SK-N-SH (cell line): ENCODE measurements at regions not wholly inside any gene's neighbourhood (a gene's known extent, or its start where the extent isn't known, plus 50 kb on each side); places are given as distances from the start of the nearest gene placed in this dataset.

ENCODE experiments used
- CTCF ChIA-PET: fragments of 300-600, 350-600 bp; formaldehyde crosslinking; extraction: SDS; loops from one replicate; lab custom pipeline; 2021; lab: Yijun Ruan, JAX
- POLR2A ChIA-PET: fragments of 350-600 bp; sonication (Branson Sonifier 250); formaldehyde crosslinking; extraction: SDS; loops from one replicate; lab custom pipeline; 2020; ENCODE audit warnings: antibody characterized with exemption, inconsistent platforms; lab: Yijun Ruan, JAX
- DNase-seq: peaks from one replicate; pipeline ENCODE4 v3.0.0; 2012
- H2AFZ ChIP-seq: fragments of 200-600 bp; sonication (generic); 2 replicates; pipeline ENCODE4 v1.8.1; 2016; ENCODE audit warnings: antibody characterized with exemption, mild to moderate bottlenecking, low read depth
- H3F3A ChIP-seq: fragments of 200-600 bp; sonication (generic); replicated peaks from 2 replicates; pipeline ENCODE3; 2016; ENCODE audit warnings: antibody characterized with exemption, mild to moderate bottlenecking; ENCODE audit not compliant: insufficient read depth
- H3K27ac ChIP-seq, 2 experiments: fragments of 200-500 bp in 1 of 2; fragments of 200-600 bp in 1 of 2; sonication (Bioruptor generic) in 1 of 2; sonication (generic), shearing (Covaris generic) in 1 of 2; 2 replicates each; pipeline versions ENCODE4 v1.5.1 to v1.6.1; 2014 to 2016; ENCODE audit warnings: low read depth in 2 of 2, inconsistent platforms in 1 of 2, low read length in 1 of 2, mild to moderate bottlenecking in 1 of 2, mixed read lengths in 1 of 2
- H3K27me3 ChIP-seq: fragments of 200-600 bp; sonication (generic), shearing (Covaris generic); 2 replicates; pipeline ENCODE4 v1.6.1; 2016; ENCODE audit warnings: mixed run types; ENCODE audit not compliant: insufficient read depth
- H3K36me3 ChIP-seq, 2 experiments: fragments of 200-500 bp in 1 of 2; fragments of 200-600 bp in 1 of 2; sonication (Bioruptor generic) in 1 of 2; sonication (generic) in 1 of 2; replicated peaks in 1 of 2; 2 replicates each; pipeline versions ENCODE3 to v1.5.1; 2014 to 2016; ENCODE audit warnings: low read length in 1 of 2, mild to moderate bottlenecking in 1 of 2; ENCODE audit not compliant: insufficient read depth in 2 of 2, control insufficient read depth in 1 of 2
- H3K4me1 ChIP-seq, 2 experiments: fragments of 200-500 bp in 1 of 2; fragments of 200-600 bp in 1 of 2; sonication (Bioruptor generic) in 1 of 2; sonication (generic), shearing (Covaris generic) in 1 of 2; 2 replicates each; pipeline versions ENCODE4 v1.5.1 to v1.6.1; 2014 to 2016; ENCODE audit warnings: low read depth in 1 of 2, low read length in 1 of 2, mixed run types in 1 of 2; ENCODE audit not compliant: insufficient read depth in 2 of 2, control insufficient read depth in 1 of 2
- H3K4me2 ChIP-seq: fragments of 200-600 bp; sonication (generic), shearing (Covaris generic); 2 replicates; pipeline ENCODE4 v1.6.1; 2017; ENCODE audit warnings: mixed run types
- H3K4me3 ChIP-seq, 2 experiments: fragments of 200-500 bp in 1 of 2; fragments of 200-600 bp in 1 of 2; sonication (Bioruptor generic) in 1 of 2; sonication (generic), shearing (Covaris generic) in 1 of 2; 2 replicates each; pipeline versions ENCODE4 v1.5.1 to v1.8.1; 2014 to 2016; ENCODE audit warnings: low read depth in 2 of 2, inconsistent platforms in 1 of 2, low read length in 1 of 2, mild to moderate bottlenecking in 1 of 2, mixed read lengths in 1 of 2, moderate library complexity in 1 of 2
- H3K79me2 ChIP-seq: fragments of 200-600 bp; sonication (generic); 2 replicates; pipeline ENCODE4 v1.8.1; 2017; ENCODE audit warnings: mild to moderate bottlenecking; ENCODE audit not compliant: insufficient read depth
- H3K9ac ChIP-seq: fragments of 200-600 bp; sonication (generic); 2 replicates; pipeline ENCODE4 v1.6.1; 2017; ENCODE audit warnings: mixed run types
- H3K9me2 ChIP-seq: fragments of 200-600 bp; sonication (generic); 2 replicates; pipeline ENCODE4 v1.6.1; 2017; ENCODE audit warnings: mixed run types
- H3K9me3 ChIP-seq: fragments of 200-600 bp; sonication (generic); 2 replicates; pipeline ENCODE4 v1.6.1; 2017; ENCODE audit warnings: mixed run types, mild to moderate bottlenecking, moderate library complexity
- H4K20me1 ChIP-seq: fragments of 200-600 bp; sonication (generic); 2 replicates; pipeline ENCODE4 v1.6.1; 2017; ENCODE audit warnings: mild to moderate bottlenecking, mixed run types; ENCODE audit not compliant: insufficient read depth
- CTCF ChIP-seq: fragments of 200-600 bp; sonication (generic); IDR thresholded peaks from 2 replicates; pipeline ENCODE4 v1.6.1; 2017; ENCODE audit warnings: antibody characterized with exemption, mild to moderate bottlenecking, moderate library complexity
- ELF1 ChIP-seq: IDR thresholded peaks from 2 replicates; pipeline ENCODE4 v1.4.0; 2012
- FOSL2 ChIP-seq: IDR thresholded peaks from 2 replicates; pipeline ENCODE4 v1.4.0; 2012; ENCODE audit warnings: low read depth, mild to moderate bottlenecking, moderate library complexity, borderline replicate concordance
- FOXJ3 ChIP-seq: sonication (generic); formaldehyde crosslinking; IDR thresholded peaks from 2 replicates; pipeline ENCODE4 v1.5.1; 2020; ENCODE audit warnings: mild to moderate bottlenecking, missing genetic modification reagents
- GABPA ChIP-seq: IDR thresholded peaks from 2 replicates; pipeline ENCODE4 v1.4.0; 2012; ENCODE audit warnings: low read depth, mild to moderate bottlenecking
- JUND ChIP-seq: IDR thresholded peaks from 2 replicates; pipeline ENCODE4 v1.4.0; 2012
- MAX ChIP-seq: IDR thresholded peaks from 2 replicates; pipeline ENCODE4 v1.4.0; 2012; ENCODE audit warnings: low read depth
- MXI1 ChIP-seq: IDR thresholded peaks from 2 replicates; pipeline ENCODE4 v1.6.1; 2012; ENCODE audit warnings: mild to moderate bottlenecking, low read depth, low read length, improper control_type of control experiment
- NFIC ChIP-seq: IDR thresholded peaks from 2 replicates; pipeline ENCODE4 v1.4.0; 2012; ENCODE audit warnings: borderline replicate concordance
- POLR2AphosphoS5 ChIP-seq: IDR thresholded peaks from 2 replicates; pipeline ENCODE4 v1.6.1; 2012; ENCODE audit warnings: low read depth, low read length
- RAD21 ChIP-seq: IDR thresholded peaks from 2 replicates; pipeline ENCODE4 v1.6.1; 2012; ENCODE audit warnings: mild to moderate bottlenecking, low read length
- RFX5 ChIP-seq: IDR thresholded peaks from 2 replicates; pipeline ENCODE4 v1.6.1; 2012; ENCODE audit warnings: mild to moderate bottlenecking, improper control_type of control experiment, low read length
- SIN3A ChIP-seq: IDR thresholded peaks from 2 replicates; pipeline ENCODE4 v1.6.1; 2012; ENCODE audit warnings: low read depth, mild to moderate bottlenecking, low read length, moderate library complexity, borderline replicate concordance
- USF1 ChIP-seq: IDR thresholded peaks from 2 replicates; pipeline ENCODE4 v1.4.0; 2012; ENCODE audit warnings: low read depth, borderline replicate concordance
- WGBS: methylation state at CpG from one replicate; pipeline ENCODE4 v1.1.6; 2017; ENCODE audit warnings: low lambda C conversion rate; 5-methylcytosine and 5-hydroxymethylcytosine counted together
- TF ChIP-seq, protein P1 (sequence below): IDR thresholded peaks from 2 replicates; pipeline ENCODE4 v1.6.1; 2012; ENCODE audit warnings: mild to moderate bottlenecking, low read depth, low read length, moderate library complexity

DNA sequence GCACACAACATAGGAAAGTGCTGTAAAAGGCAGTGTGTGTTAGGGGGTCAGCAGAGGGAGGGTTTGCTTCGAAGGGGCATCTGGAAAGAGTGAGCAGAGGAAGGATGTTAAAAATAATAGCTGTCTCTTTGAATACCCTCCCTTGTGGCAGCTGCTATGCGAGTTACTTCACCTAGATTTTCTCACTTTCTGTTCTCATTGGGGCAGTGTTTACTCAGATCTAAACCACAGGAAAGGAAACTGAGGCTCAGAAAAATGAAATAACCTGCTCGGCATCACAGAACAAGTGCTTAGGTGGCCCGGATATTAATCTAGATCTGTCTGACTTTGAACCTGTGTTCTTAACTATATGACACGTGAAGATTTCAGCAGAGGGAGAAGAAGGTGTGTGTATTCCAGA lies 125.3 kb downstream of the C11orf91 start:
- POLR2A ChIA-PET: no interaction called here
- Histone ChIP-seq H3K27me3 (no peaks in the 10 kb centered on the region), H3K36me3 (peaks cover 26 to 81% of the 10 kb centered on the region in 2 experiments), H3K79me2 (peaks cover 13% of the 10 kb centered on the region; the same call in 1 of the 2 replicates), H3F3A (peaks cover 2% of the 10 kb centered on the region), H3K9me2 (no peaks in the 10 kb centered on the region), H3K9me3 (0 out of 2 replicates have a peak, but pooled peaks cover 6% of the 10 kb centered on the region), H3K27ac (no peak overlapping the region), H3K4me1 (no peaks in the 10 kb centered on the region), H3K4me2 (no peak overlapping the region), H3K4me3 (no peak overlapping the region), H3K9ac (no peak overlapping the region), H4K20me1 (no peaks in the 10 kb centered on the region), H2AFZ (no peak overlapping the region)
- CTCF ChIA-PET: no interaction called here
- no peak for DNase-seq
- WGBS: 85% methylated on average over 5 of the region's 5 CpGs
- TF ChIP-seq GABPA (no peak), ELF1 (no peak), NFIC (no peak), MXI1 (no peak), RAD21 (no peak), SIN3A (no peak), MAX (no peak), JUND (no peak), FOXJ3 (CRISPR knock-in tag) (no peak), POLR2AphosphoS5 (no peak), CTCF (no peak), RFX5 (no peak), USF1 (no peak), FOSL2 (no peak)
- TF ChIP-seq, protein P1, sequence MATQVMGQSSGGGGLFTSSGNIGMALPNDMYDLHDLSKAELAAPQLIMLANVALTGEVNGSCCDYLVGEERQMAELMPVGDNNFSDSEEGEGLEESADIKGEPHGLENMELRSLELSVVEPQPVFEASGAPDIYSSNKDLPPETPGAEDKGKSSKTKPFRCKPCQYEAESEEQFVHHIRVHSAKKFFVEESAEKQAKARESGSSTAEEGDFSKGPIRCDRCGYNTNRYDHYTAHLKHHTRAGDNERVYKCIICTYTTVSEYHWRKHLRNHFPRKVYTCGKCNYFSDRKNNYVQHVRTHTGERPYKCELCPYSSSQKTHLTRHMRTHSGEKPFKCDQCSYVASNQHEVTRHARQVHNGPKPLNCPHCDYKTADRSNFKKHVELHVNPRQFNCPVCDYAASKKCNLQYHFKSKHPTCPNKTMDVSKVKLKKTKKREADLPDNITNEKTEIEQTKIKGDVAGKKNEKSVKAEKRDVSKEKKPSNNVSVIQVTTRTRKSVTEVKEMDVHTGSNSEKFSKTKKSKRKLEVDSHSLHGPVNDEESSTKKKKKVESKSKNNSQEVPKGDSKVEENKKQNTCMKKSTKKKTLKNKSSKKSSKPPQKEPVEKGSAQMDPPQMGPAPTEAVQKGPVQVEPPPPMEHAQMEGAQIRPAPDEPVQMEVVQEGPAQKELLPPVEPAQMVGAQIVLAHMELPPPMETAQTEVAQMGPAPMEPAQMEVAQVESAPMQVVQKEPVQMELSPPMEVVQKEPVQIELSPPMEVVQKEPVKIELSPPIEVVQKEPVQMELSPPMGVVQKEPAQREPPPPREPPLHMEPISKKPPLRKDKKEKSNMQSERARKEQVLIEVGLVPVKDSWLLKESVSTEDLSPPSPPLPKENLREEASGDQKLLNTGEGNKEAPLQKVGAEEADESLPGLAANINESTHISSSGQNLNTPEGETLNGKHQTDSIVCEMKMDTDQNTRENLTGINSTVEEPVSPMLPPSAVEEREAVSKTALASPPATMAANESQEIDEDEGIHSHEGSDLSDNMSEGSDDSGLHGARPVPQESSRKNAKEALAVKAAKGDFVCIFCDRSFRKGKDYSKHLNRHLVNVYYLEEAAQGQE: no peak
- TF ChIP-seq, all 33 proteins: peak for 0
